ENCODE measurements at regions not wholly inside any gene's neighbourhood (a gene's known extent, or its start where the extent isn't known, plus 50 kb on each side); places are given as distances from the start of the nearest gene placed in this dataset.

GRCh38 chr14:66383257-66383656, 102.9 kb upstream of the CCDC196 start:
- no peak for DNase-seq

GRCh38 chr14:66383771-66384170, 102.4 kb upstream of the CCDC196 start:
- DNase-seq = no peak

GRCh38 chr14:66388516-66388915, 97.7 kb upstream of the CCDC196 start:
- DNase-seq = no peak

GRCh38 chr14:66389481-66389880, 96.7 kb upstream of the CCDC196 start:
- DNase-seq = no peak

- no peak for DNase-seq
These were observed 90.9 kb upstream of the CCDC196 start for GRCh38 chr14:66395300-66395699.

GRCh38 chr14:66396164-66396563, 90.0 kb upstream of the CCDC196 start:
- no peak for DNase-seq

GRCh38 chr14:66398437-66398836, 87.7 kb upstream of the CCDC196 start:
- no peak for DNase-seq

GRCh38 chr14:66401449-66402095, 84.6 kb upstream of the CCDC196 start:
- no peak for DNase-seq

GRCh38 chr14:66403183-66403582, 83.0 kb upstream of the CCDC196 start:
- DNase-seq = no peak

- DNase-seq = no peak
These were observed 82.1 kb upstream of the CCDC196 start for GRCh38 chr14:66404051-66404545.

- no peak for DNase-seq
These were observed 81.0 kb upstream of the CCDC196 start for GRCh38 chr14:66405158-66405557.

GRCh38 chr14:66413901-66414300, 72.3 kb upstream of the CCDC196 start:
- no peak for DNase-seq

- DNase-seq = no peak
These were observed 71.7 kb upstream of the CCDC196 start for GRCh38 chr14:66414511-66414910.

- no peak for DNase-seq
These were observed 65.7 kb upstream of the CCDC196 start for GRCh38 chr14:66420251-66421006.

GRCh38 chr14:66421990-66422946, 63.9 kb upstream of the CCDC196 start:
- no peak for DNase-seq

GRCh38 chr14:66425402-66425801, 60.8 kb upstream of the CCDC196 start:
- no peak for DNase-seq

GRCh38 chr14:66426451-66426850, 59.7 kb upstream of the CCDC196 start:
- no peak for DNase-seq

- no peak for DNase-seq
These were observed 53.8 kb upstream of the CCDC196 start for GRCh38 chr14:66432334-66432733.

- no peak for DNase-seq
These were observed 51.7 kb upstream of the CCDC196 start for GRCh38 chr14:66434464-66434863.

GRCh38 chr14:66435683-66436082, 50.5 kb upstream of the CCDC196 start:
- no peak for DNase-seq

All from activated CD4-positive, alpha-beta T cell treated with anti-CD3 and anti-CD28 coated beads, Interleukin-2, amount 50 U/mL, for 48 hours (primary cell).